HepG2 (cell line): ENCODE measurements at regions not wholly inside any gene's neighbourhood (a gene's known extent, or its start where the extent isn't known, plus 50 kb on each side); places are given as distances from the start of the nearest gene placed in this dataset.
A peak's percentile ranks its signal among the peaks of the same experiment; 100 is the strongest.

Experiments used
- ATAC-seq: fragments of 200-7000 bp; cut with Tn5 transposase; 3 replicates; pipeline ENCODE4 v1.9.1; 2020; ENCODE audit warnings: mild to moderate bottlenecking, moderate library complexity
- BruUV-seq: library from RNA; stranded (reverse); fragments of 400-500 nt; replicated peaks from 2 replicates; lab custom pipeline; 2021; lab: Mats Ljungman, UMichigan
- CTCF ChIA-PET: fragments of 300-600 bp; formaldehyde crosslinking; extraction: SDS; loops from one replicate; lab custom pipeline; 2021; ENCODE audit warnings: low total read pairs, inconsistent platforms, low intra/inter-chr PET ratio; lab: Yijun Ruan, JAX
- POLR2A ChIA-PET: fragments of 350-600 bp; sonication (Branson Sonifier 250); formaldehyde crosslinking; loops from one replicate; lab custom pipeline; 2020; ENCODE audit warnings: antibody characterized with exemption, inconsistent platforms; lab: Yijun Ruan, JAX
- DNase-seq: peaks from one replicate; pipeline ENCODE4 v3.0.0-alpha.2; 2015; ENCODE audit warnings: low spot score
- FAIRE-seq: peaks from 3 replicates; lab custom pipeline; 2011; peaks lifted over from hg19 to GRCh38; lab: Jason Lieb, UNC
- H2AFZ ChIP-seq: one replicate; pipeline ENCODE4 v1.6.1; 2011; ENCODE audit warnings: low read length, inconsistent platforms
- H3K27ac ChIP-seq: fragments of 300-600 bp; 3 replicates; pipeline ENCODE4 v1.8.0; 2011; ENCODE audit warnings: mixed run types, mild to moderate bottlenecking, mixed read lengths, low read length, inconsistent platforms; ENCODE audit not compliant: insufficient read depth; ENCODE audit errors: extremely low read length
- H3K27me3 ChIP-seq, 2 experiments: fragments of 200-600 bp in 1 of 2; 2 replicates in 1 of 2; 3 replicates in 1 of 2; pipeline versions ENCODE4 v1.6.0 to v1.8.0; 2011; ENCODE audit warnings: low read length in 2 of 2, mild to moderate bottlenecking in 2 of 2, moderate library complexity in 2 of 2, inconsistent platforms in 1 of 2; ENCODE audit not compliant: insufficient read depth in 2 of 2, control insufficient read depth in 1 of 2
- H3K36me3 ChIP-seq, 2 experiments: fragments of 200-600 bp in 1 of 2; replicated peaks in 1 of 2; 2 replicates in 1 of 2; 3 replicates in 1 of 2; pipeline versions ENCODE4 v1.5.1 to v1.8.0; 2011; ENCODE audit warnings: low read length in 2 of 2, inconsistent platforms in 1 of 2; ENCODE audit not compliant: insufficient read depth in 2 of 2, control insufficient read depth in 1 of 2
- H3K4me1 ChIP-seq: 2 replicates; pipeline ENCODE4 v1.5.1; 2012; ENCODE audit warnings: low read length, inconsistent platforms; ENCODE audit not compliant: insufficient read depth
- H3K4me2 ChIP-seq: 2 replicates; pipeline ENCODE4 v1.6.0; 2011; ENCODE audit warnings: low read depth, low read length, inconsistent platforms
- H3K4me3 ChIP-seq, 3 experiments: fragments of 200-600 bp in 1 of 3; sonication (generic), shearing (Covaris generic) in 1 of 3; replicated peaks in 1 of 3; 2 replicates each; pipeline ENCODE4 v1.5.1; 2011 to 2016; ENCODE audit warnings: low read length in 3 of 3, inconsistent platforms in 2 of 3, low read depth in 2 of 3, mild to moderate bottlenecking in 2 of 3, control low read depth in 1 of 3, mixed read lengths in 1 of 3; ENCODE audit not compliant: insufficient read depth in 1 of 3
- H3K79me2 ChIP-seq: one replicate; pipeline ENCODE4 v1.6.1; 2011; ENCODE audit warnings: low read length, inconsistent platforms; ENCODE audit not compliant: insufficient read depth
- H3K9ac ChIP-seq: 2 replicates; pipeline ENCODE4 v1.6.0; 2011; ENCODE audit warnings: mild to moderate bottlenecking, low read depth, low read length, inconsistent platforms; ENCODE audit not compliant: insufficient read depth
- H3K9me3 ChIP-seq: 2 replicates; pipeline ENCODE4 v1.5.1; 2012; ENCODE audit warnings: mild to moderate bottlenecking, low read length
- H4K20me1 ChIP-seq: 2 replicates; pipeline ENCODE4 v1.6.0; 2011; ENCODE audit warnings: inconsistent platforms, mild to moderate bottlenecking, low read length, moderate library complexity; ENCODE audit not compliant: insufficient read depth
- BORCS8-MEF2B ChIP-seq: sonication (generic); formaldehyde crosslinking; IDR thresholded peaks from 2 replicates; pipeline ENCODE4 v1.8.0; 2022; ENCODE audit warnings: mild to moderate bottlenecking, missing genetic modification reagents
- KDM2A ChIP-seq: sonication (generic); formaldehyde crosslinking; IDR thresholded peaks from 2 replicates; pipeline ENCODE4 v1.4.0; 2020; ENCODE audit warnings: low read depth, missing genetic modification reagents, borderline replicate concordance
- TARDBP ChIP-seq: sonication (generic); formaldehyde crosslinking; IDR thresholded peaks from 2 replicates; pipeline ENCODE4 v1.8.0; 2022; ENCODE audit warnings: mild to moderate bottlenecking, missing genetic modification reagents
- ZNF629 ChIP-seq: sonication (generic); formaldehyde crosslinking; conservative IDR thresholded peaks from 2 replicates; pipeline ENCODE4 v1.5.0; 2020; ENCODE audit warnings: missing genetic modification reagents
- ZNF75D ChIP-seq: sonication (generic); formaldehyde crosslinking; IDR thresholded peaks from 2 replicates; pipeline ENCODE4 v1.8.1; 2023; ENCODE audit warnings: missing genetic modification reagents, mild to moderate bottlenecking, borderline replicate concordance
- ZNF766 ChIP-seq: sonication (generic); formaldehyde crosslinking; IDR thresholded peaks from 2 replicates; pipeline ENCODE4 v1.5.0; 2020; ENCODE audit warnings: missing genetic modification reagents, borderline replicate concordance
- WGBS: methylation state at CpG from one replicate; pipeline ENCODE4 v1.1.6; 2017; ENCODE audit warnings: low lambda C conversion rate; 5-methylcytosine and 5-hydroxymethylcytosine counted together
- in situ Hi-C: cut with HindIII; loops from 2 replicates; pipeline ENCODE4 v1.10.0; 2017; ENCODE audit warnings: low pct_unique_long_range_greater_than_20kb; ENCODE audit not compliant: extremely low pct_ligation_motif_present
- intact Hi-C: fragments of 100-400 bp; cut with micrococcal nuclease; formaldehyde crosslinking; loops from one replicate; pipeline ENCODE4 v1.10.0; 2022; ENCODE audit not compliant: unreplicated experiment
- TF ChIP-seq, protein P1 (sequence below): IDR thresholded peaks from 2 replicates; pipeline ENCODE4 v1.6.1; 2018; ENCODE audit warnings: missing genetic modification reagents, mild to moderate bottlenecking, missing compliant biosample characterization
- TF ChIP-seq, protein P2 (sequence below): sonication (generic); formaldehyde crosslinking; IDR thresholded peaks from 2 replicates; pipeline ENCODE4 v1.9.0; 2022; ENCODE audit warnings: low read depth, missing genetic modification reagents

DNA sequence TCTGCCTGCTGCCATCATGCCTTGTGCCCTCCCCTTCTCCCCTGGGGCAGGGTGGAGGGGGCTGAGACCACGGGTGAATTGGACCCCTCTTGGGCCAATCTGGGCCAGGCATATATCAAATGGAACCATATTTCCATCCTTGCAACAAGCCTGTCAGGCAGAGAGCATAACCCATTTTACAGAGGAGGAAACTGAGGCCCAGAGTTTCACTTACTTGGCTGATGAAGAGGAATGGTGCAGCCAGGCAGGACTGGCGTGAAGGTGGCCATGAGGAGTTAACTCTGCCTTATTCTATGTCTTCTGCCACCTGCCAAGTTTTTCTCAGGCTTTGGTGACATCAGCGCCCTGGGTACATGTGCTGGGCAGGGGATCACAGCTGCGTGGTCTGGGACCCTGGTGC, 155.5 kb upstream of the PCBD1 start:
- H3K4me1 ChIP-seq, result no peaks in the 10 kb centered on the region
- intact Hi-C loops (no loop called here), in situ Hi-C loops (no loop called here)
- no TSS peak for BruUV-seq
- H3K27me3 ChIP-seq, result peaks cover 7 to 48% of the 10 kb centered on the region in 2 experiments; a peak in 4 of 5 replicates
- no peak overlapping the region for H3K4me3 ChIP-seq
- ATAC-seq (no peak), DNase-seq (no peak), FAIRE-seq (no peak)
- no peak for TF ChIP-seq KDM2A
- TF ChIP-seq ZNF629 (CRISPR knock-in tag), result peak; percentile 66; the same call in 1 of the 2 replicates
- H3K27ac ChIP-seq, result no peak overlapping the region
- WGBS, result 13% methylated on average over 4 of the region's 4 CpGs
- no peaks in the 10 kb centered on the region for H4K20me1 ChIP-seq
- H3K36me3 ChIP-seq, result no peaks in the 10 kb centered on the region
- CTCF ChIA-PET, result no interaction called here
- H3K9ac ChIP-seq, result no peak overlapping the region
- no peak overlapping the region for H3K4me2 ChIP-seq
- H3K79me2 ChIP-seq, result no peaks in the 10 kb centered on the region
- no peaks in the 10 kb centered on the region for H3K9me3 ChIP-seq
- no peak overlapping the region for H2AFZ ChIP-seq
- POLR2A ChIA-PET, result no interaction called here

DNA sequence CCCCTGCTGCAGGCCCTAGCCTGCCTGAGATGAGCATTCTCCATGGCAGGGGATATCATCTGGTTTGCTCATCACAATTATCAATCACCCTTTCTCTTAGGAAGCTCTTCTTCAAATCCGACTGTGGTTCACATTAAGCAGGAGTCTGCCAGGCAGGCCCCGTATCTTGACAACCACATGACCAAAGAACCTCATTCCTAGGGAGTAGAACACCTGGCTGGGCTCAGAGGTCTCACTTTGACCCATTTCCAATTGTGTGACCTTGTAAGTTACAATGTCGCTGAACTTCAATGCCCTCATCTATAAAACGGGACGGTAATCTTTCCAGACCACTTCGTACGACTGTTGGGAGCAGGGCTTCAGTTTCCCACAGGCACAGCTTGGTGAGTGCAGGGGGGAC, 156.4 kb upstream of the PCBD1 start:
- BruUV-seq, result no TSS peak
- no peaks in the 10 kb centered on the region for H3K4me1 ChIP-seq
- no peaks in the 10 kb centered on the region for H4K20me1 ChIP-seq
- no peak overlapping the region for H3K27ac ChIP-seq
- FAIRE-seq (no peak), ATAC-seq (no peak), DNase-seq (no peak)
- no peak overlapping the region for H3K9ac ChIP-seq
- H3K9me3 ChIP-seq, result no peaks in the 10 kb centered on the region
- TF ChIP-seq, protein P1, sequence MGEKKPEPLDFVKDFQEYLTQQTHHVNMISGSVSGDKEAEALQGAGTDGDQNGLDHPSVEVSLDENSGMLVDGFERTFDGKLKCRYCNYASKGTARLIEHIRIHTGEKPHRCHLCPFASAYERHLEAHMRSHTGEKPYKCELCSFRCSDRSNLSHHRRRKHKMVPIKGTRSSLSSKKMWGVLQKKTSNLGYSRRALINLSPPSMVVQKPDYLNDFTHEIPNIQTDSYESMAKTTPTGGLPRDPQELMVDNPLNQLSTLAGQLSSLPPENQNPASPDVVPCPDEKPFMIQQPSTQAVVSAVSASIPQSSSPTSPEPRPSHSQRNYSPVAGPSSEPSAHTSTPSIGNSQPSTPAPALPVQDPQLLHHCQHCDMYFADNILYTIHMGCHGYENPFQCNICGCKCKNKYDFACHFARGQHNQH, result no peak
- TF ChIP-seq, protein P2, sequence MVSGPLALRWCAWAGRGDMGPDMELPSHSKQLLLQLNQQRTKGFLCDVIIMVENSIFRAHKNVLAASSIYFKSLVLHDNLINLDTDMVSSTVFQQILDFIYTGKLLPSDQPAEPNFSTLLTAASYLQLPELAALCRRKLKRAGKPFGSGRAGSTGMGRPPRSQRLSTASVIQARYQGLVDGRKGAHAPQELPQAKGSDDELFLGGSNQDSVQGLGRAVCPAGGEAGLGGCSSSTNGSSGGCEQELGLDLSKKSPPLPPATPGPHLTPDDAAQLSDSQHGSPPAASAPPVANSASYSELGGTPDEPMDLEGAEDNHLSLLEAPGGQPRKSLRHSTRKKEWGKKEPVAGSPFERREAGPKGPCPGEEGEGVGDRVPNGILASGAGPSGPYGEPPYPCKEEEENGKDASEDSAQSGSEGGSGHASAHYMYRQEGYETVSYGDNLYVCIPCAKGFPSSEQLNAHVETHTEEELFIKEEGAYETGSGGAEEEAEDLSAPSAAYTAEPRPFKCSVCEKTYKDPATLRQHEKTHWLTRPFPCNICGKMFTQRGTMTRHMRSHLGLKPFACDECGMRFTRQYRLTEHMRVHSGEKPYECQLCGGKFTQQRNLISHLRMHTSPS (CRISPR knock-in tag), result no peak
- TF ChIP-seq ZNF75D (CRISPR knock-in tag), result no peak
- TF ChIP-seq BORCS8-MEF2B, result no peak
- TF ChIP-seq ZNF766 (CRISPR knock-in tag), result no peak
- TF ChIP-seq TARDBP (CRISPR knock-in tag), result no peak
- ChIA-PET POLR2A (no interaction called here), CTCF (no interaction called here)
- no peaks in the 10 kb centered on the region for H3K79me2 ChIP-seq
- peaks cover 7 to 57% of the 10 kb centered on the region in 2 experiments; a peak in 4 of 5 replicates for H3K27me3 ChIP-seq
- H3K4me2 ChIP-seq, result no peak overlapping the region
- no peak overlapping the region for H3K4me3 ChIP-seq
- in situ Hi-C loops, result no loop called here
- no peaks in the 10 kb centered on the region for H3K36me3 ChIP-seq
- 13% methylated on average over 7 of the region's 7 CpGs for WGBS
- no peak overlapping the region for H2AFZ ChIP-seq
- intact Hi-C loops, result no loop called here
